GM19468 (cell line): ENCODE measurements at regions not wholly inside any gene's neighbourhood (a gene's known extent, or its start where the extent isn't known, plus 50 kb on each side); places are given as distances from the start of the nearest gene placed in this dataset.

Experiments used
- ATAC-seq: cut with Tn5 transposase; IDR thresholded peaks from one replicate; pipeline ENCODE4 v1.9.1; 2021; ENCODE audit warnings: mild to moderate bottlenecking, moderate library complexity, moderate number of reproducible peaks; ENCODE audit not compliant: unreplicated experiment; ENCODE audit errors: extremely low read depth

DNA sequence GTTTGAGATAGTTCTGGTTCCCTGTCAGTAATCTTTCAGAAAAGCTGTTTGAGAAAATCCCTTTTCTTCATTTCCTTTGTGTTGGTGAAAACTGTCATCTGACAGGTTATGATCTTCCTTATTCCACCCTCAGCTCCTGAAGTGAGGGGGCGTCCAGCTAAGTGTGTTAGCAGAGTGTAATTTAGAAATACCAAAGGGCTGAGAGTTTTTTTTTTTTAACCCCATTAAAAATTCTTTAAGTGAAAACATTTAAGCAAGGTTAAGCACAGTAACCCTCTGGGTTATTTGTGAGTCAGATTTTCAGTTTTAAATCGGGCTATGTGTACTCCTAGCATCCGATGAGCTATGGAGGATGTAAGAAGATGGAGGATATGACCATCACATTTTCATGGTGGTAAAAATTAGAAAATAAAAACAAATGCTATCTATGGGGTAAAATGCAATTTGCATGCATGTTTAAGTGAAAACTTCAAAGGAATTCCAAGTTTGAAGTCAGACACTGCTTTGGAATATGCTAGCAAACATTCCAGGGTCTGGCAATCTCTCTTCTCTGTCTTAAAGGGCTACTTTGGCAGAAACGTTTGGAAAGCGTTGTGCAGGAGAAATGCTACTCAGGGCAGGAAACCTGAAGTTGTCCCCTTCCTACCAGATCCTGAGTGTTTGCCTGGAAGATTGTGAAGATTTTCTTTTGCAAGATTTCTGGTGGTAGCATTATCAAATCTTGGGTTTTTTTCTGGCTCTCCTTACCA, 197.0 kb upstream of the PRICKLE1 start:
- no peak for ATAC-seq

DNA sequence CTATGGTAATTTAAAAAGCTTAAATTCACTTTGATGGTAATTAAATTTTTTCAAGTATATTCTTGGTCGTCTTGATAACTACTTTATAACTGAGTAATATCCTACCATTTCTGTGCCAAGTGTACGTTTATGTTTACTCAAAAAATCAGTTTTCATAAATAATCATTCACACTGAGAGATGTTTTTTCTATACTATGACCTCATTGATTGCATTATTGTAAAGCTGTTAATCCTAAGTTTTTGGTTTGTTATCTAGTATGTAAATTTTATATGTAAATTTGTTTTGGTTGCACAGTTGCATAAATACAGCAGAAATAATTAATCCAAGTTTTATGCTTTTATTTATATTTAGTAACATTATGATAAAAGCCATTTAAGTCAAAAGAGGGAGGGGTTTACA, 196.4 kb upstream of the PRICKLE1 start:
- no peak for ATAC-seq

DNA sequence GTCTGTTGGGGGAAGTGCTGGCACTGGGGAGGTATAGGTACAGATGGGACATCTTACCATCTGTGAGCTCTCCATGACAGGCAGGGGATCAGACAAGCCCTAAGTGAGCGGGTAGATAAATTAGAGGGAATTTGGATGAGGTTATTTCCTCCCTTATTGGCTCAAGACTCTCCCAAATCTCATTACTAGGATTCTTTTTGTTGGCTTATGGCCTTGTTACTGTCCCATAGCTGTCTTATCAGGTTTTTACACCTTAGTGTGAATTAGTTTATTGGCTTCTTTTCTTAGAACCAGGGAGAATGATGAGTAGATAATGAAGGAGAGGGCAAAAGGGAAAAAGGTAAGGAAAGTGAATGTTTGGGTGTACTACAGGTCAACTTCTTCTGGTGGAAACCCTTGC, 191.1 kb upstream of the PRICKLE1 start:
- ATAC-seq: no peak

DNA sequence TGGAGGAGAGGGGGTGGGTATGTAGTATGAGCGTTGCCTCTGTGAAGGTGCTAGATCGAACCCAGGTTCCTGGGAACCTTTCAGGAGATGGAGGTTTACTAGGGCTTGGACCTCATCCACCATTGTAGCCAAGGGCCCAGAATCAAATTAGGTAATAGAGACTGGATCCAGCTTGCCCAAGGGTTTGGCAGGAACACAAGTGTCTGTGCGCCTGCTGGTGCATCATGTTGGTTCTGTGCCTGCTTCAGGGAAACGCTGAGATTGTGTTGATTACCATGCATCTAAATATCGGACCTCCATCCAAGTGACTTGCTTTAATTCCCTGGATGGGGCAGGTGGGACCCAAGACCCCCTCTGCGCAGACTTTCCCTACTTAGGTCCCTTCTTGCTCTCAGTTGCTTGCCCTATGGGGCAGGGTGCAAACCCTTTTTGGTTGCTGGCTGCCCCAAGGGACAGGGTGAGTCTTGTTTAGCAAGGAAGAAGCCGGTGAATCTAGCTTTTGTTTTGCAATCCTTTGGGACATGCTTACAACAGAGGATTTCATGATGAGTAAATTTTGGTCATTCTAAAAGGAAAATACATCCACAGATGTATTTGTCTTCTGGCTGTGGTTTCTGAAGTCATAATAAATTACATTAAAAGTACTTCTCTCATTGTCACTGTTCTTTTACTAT, 189.8 kb upstream of the PRICKLE1 start:
- no peak for ATAC-seq

DNA sequence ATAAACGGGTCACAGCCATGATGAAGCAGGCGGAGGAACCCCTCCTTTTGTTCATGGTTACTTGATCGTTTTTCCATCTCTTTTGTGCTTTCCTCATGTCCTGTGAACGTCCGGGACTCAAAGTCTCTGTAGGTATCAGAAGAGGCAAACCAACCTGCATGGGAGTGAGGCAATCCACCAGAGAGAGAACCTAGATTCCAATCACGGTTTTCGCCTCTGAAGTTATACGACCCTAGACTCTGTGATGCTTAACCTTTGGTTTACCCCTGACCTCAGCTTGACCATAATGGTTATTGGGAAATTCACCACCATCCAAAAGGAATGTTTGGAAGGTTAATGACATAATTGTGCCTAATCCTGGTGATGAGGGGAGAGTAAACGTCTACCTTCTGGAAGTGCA, 186.8 kb upstream of the PRICKLE1 start:
- no peak for ATAC-seq

DNA sequence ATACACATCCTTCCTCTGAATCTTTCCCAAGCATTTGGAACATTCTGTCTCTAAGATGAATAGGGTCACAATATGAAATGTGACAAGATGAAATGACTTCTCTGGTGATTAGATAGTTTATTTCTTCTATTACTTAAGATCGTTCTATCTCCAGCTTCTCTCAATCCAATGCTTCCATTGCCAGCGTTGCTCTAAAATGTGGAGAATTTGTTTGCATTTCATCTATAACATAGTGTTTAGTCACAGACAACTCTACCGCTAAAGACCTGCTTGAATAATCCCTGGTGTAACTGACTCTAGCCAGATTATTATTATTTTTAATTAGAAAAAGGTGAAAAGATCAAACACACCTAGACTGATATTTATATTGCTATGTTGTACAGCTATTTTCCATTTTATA, 184.7 kb upstream of the PRICKLE1 start:
- no peak for ATAC-seq

DNA sequence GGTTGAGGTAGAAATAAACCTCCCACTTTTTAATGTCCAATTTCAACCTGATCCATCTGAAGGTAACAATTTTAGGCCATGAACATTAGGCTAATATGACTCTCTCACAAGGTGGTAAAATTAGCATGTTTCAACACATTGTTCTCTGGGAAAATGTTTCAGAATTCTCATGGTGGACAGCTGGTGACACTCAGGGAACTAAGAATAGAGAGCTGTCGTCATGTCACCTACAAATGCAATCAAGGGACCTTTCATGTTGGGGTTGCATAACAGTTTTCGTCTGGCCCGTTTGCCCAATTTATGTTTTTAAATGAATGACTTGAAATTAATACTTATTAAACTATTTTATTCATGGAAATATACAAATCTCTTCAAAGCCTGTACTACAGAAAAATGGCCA, 180.7 kb upstream of the PRICKLE1 start:
- ATAC-seq: no peak

DNA sequence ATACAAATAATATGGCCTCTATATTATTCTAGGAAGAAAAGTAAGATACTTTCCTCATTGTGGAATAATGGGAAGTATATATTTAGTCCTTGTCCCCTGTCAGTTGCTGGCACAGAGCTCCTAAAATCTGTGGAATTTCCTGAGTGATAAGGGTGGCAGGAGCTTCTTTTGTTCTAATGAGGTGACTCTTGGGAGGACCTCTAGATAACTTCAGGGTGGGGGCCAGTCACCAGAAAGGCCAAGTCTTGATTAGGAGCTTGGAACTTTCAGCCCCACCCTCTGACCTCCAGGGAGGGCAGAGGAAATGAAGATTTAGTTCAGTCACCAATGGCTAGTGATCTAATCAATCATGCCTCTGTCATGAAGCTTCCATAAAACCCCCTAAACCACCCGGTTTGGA, 179.9 kb upstream of the PRICKLE1 start:
- ATAC-seq: no peak

DNA sequence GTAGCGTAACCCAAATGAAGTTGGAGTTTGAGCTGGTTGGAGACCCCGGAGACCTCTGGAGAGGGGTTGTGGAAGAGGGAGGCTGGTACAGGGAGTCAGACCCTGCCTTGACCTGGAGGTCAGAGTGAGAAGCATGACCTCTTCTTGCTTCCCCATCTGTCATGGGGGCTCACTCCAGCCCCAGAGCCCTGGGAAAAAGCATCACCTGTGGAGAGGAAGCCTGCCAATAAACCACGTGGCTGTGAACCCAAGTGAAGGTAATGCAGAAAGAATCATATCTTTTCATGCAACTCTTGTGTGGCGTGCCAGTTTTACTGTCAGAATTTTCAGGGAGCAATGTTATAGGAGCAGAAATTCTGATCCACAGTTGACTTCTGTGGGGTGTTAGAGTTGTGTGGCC, 178.5 kb upstream of the PRICKLE1 start:
- no peak for ATAC-seq

DNA sequence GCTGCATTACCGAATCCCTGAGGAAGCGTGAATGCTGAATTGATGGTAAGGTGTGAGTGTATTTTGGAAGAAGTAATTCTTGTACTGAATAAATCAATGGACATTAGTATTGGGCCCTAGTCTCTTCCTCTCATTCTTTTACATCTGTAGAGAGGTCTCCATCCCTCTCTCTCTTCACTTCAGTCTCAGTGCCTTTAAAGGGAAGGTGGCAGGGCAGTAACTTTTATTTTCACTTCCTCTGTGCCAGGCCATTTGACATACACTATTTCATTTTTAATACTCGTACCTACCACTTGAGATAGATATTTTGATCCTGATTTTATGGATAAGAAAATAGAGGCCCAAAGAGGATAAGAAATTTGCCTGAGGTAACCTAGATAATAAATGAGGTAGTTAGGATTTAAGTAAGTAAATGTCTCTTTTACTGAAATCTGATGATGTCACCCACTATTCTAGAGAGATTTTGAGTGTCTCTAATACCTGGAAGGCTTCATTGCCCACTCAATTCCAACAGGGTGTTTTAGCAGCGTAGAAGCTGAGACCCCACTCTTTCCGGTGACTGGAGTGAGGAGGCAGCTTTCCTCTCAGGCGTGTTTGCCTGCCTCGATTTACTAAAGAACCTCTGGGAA, 177.9 kb upstream of the PRICKLE1 start:
- ATAC-seq: no peak

DNA sequence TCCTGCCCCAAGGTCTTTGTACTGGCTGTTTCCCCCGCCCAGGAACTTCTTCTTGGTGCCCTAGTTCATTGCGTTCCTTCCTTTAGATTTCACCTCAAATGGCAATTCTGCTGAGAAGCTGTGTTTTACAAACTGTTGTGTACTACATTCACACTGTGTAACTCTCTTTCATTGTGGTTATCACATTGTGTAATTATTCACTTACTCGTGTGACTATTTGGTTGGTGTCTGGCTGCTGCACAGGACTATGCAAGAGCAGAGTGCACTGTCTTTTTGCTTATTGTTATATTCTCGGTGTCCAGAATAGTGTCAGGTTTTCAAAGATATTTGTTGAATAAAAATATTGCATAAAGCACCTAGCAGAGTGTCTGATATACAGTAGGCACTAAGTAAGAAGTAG, 177.2 kb upstream of the PRICKLE1 start:
- no peak for ATAC-seq

DNA sequence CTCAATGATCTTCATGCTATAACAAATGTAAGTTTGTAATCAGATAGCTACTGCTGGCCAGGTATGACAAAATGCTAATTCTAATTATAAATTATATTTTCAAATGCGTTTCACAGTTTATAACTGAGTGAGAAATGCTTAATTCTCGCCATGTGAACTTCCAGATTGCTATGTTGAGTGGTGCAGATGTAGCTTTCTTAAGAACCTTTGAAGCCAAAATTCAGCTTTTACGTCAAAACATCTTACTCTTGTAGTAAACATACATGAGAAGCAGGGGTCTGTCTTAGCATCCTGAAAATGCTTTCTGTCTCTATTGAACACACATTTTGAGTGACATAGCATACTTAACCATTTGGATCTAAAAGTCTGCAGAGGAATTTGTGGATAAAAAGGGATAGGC, 176.5 kb upstream of the PRICKLE1 start:
- ATAC-seq: no peak

DNA sequence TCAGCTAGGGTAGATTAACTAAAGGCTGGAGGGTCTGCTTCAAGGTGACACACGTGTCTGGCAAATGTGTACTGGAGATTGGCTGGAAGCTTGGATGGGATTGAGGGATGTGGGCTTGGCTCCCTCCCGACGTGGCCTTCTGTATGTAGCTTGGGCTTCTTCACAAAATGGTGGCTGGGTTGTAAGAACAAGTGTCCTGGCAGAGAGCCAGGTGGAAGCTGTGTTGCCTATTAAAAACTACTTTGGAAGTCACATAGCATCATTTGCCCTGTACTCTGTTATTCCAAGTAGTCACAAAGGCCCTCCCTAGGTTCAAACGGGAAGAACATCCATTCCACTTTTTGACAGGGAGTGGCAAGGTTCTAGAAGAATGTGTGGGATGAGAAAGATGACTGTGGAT, 174.1 kb upstream of the PRICKLE1 start:
- no peak for ATAC-seq

DNA sequence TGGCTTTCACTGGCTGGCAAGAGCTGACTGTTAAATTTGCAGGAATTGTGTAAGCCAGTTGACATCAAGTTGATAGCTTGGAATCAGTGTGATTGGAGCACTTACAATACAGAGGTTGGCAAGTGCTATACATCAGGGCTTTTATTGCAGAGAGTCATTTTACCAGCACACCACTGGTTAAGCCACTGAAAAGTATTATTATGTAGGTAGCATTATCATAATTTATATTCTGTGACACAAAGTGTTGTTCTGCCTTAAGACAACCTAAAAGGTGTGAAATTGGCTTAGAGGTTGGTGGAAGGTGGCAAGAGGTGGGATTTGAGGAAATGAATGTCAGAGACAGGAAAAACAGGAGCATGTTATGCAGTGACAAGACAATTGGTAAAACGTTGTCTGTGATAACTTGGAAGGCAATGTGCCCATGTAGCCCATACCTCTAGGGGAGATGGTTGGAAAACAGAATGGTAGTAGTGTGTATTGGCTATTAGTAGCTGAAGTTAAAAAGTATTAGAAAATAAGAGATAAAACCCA, 172.9 kb upstream of the PRICKLE1 start:
- no peak for ATAC-seq

DNA sequence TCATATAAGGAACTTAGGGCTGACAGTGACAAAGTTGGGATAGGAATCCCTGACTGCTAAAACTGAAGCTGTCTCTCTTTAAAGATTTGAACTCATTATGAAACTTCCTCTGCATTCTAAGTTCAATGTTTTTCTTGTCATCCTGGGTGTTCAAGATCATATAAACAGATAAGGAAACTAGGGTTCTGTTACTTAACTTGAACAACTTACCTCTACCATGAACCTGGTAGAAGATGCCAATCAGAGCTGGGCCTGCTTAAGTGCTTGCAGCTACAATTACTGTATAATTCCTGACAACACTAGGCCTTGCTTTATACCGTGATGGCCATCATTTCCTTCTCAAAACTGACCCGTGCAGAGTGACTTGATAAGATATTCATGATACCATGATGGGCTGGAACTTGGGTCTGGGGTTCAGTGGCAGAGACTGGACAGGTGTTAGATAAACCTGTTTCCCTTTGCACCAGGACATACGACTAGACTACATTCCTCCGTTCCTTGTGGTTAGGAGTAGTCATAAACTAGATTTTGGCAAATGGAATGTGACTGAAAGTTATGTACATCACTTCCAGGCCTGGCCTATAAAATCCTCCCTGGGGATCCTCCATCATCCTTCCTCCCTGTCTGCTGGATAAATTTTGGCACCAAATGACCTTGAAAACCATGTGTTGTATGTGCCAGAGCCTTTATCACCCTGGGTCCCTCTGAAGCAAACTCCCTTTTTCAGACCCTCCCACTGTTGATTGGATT, 172.2 kb upstream of the PRICKLE1 start:
- no peak for ATAC-seq

DNA sequence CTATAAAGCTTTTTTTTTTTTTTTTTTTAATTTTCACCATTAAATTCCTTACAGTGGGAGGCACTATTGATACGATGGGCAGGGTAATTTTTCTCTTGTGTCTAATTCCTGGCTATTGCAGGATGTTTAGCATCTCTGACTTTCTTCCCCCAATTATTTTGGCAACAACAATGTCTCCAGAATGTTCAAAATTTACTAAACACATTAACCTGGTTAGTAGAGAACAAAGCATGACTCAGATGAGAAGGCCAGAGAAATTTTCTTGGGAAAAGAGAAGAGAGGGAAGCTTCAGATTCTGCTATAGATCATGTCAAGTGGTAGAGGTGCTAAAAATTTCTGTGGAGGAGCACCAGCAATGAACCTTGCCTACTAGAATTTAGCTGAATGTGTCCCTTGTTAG, 171.5 kb upstream of the PRICKLE1 start:
- ATAC-seq: no peak

DNA sequence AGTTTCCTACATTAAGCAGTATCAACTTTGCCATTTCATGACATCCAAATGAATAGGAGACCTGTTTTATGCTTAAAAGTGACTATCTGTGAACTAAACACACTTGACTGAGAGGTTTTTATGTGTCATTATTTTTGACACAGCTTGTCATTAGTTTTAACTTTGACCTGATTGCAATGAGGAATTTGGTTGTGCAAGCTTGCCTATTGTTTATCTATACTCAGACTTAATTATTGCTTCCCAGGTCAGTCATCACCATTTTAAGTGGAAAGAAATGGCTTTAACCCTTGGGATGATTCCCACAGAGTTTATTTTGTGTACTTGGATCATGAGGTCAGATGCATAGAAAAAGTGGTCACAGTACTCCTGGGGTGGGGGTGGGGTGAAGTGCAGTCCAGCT, 171.0 kb upstream of the PRICKLE1 start:
- no peak for ATAC-seq

DNA sequence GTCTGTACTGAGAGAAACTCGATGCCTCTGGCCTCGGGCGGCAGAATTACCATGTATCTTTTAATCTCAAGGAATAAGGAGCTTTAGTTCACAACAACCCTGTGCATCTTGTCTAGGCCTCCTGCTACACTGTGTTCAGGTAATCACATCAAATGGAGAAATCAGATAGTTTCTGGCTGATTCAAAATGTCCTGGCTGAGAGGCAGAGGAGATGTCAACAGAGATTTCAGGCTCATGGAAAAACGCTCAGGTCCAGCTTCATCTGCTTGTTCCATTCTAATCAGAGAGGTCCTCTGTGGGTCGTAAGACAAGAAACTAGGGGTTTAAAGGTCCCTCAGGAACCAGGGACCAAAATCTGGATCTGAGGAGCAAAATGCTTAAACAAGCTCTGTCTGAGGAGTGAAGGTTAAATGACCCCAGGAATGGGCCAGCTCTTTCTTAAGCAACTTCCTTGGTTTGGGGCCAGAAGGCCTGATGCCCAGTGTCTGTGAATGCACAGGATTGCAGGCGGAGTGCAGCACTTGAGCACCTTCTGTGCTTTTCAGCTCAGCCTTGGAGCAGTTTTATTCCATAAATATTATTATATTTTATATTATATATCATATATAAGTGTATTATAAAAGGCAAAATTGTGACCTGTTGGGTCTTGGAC, 170.2 kb upstream of the PRICKLE1 start:
- no peak for ATAC-seq

DNA sequence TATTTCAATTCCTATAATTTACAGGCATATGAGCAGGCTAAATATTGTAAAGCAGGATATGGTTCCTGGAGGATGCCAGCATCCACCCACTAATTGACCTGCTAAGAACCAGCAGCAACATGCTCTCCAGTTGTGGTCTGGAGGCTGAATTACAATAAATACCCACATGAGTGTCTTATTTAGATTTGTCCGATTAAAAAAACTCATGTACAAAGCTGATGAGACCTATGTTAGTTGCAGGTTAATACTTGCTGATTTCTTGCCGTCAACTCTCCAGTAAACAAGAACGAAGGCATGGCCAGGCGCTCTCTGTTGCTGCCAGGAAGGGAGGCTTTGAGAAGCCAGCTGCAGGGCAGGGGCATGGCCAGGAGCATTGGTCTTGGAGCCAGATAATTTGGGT, 169.3 kb upstream of the PRICKLE1 start:
- no peak for ATAC-seq

DNA sequence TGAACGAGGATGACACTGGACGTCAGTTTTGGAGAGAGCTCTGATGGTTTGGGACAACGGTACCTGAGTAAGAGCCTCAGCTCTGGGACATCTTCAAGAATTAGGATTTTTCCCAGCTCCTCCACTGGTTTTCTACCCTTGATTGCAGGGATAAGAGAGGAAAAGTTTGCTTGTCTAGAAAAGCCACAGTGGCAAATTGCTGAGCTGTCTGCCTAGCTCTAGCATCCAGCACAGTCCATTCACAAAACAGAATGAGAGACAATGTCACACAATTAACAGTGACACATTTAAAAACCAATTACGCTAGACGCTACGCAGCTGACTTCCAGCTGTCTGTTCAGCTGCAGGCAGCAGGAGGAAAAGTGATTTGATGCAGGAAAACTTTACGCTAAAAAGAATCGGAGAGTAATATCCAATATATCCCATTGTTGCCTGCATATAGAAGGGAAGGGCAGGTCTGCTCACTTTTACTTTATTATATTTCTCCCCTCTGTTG, 168.1 kb upstream of the PRICKLE1 start:
- ATAC-seq: no peak
